OCI-LY1 (cell line): ENCODE measurements at regions not wholly inside any gene's neighbourhood (a gene's known extent, or its start where the extent isn't known, plus 50 kb on each side); places are given as distances from the start of the nearest gene placed in this dataset.

Source experiments
- H2AFZ ChIP-seq: fragments of 200-600 bp; sonication (generic), shearing (Covaris generic); 2 replicates; pipeline ENCODE4 v1.6.0; 2014; ENCODE audit warnings: antibody characterized with exemption, mild to moderate bottlenecking, low read length
- H3F3A ChIP-seq: fragments of 200-600 bp; sonication (generic), shearing (Covaris generic); 2 replicates; pipeline ENCODE4 v1.6.0; 2014; ENCODE audit warnings: mild to moderate bottlenecking, antibody characterized with exemption, low read length, moderate library complexity; ENCODE audit not compliant: insufficient read depth
- H3K27ac ChIP-seq: fragments of 200-600 bp; sonication (generic); 2 replicates; pipeline ENCODE4 v1.5.1; 2014; ENCODE audit warnings: low read length, mixed run types, mild to moderate bottlenecking, low read depth; ENCODE audit not compliant: poor library complexity, severe bottlenecking
- H3K27me3 ChIP-seq: fragments of 200-600 bp; sonication (generic); 2 replicates; pipeline ENCODE4 v1.6.0; 2014; ENCODE audit warnings: antibody characterized with exemption, mild to moderate bottlenecking, low read length, moderate library complexity; ENCODE audit not compliant: insufficient read depth
- H3K36me3 ChIP-seq: fragments of 200-600 bp; sonication (generic); 2 replicates; pipeline ENCODE4 v1.6.1; 2014; ENCODE audit warnings: mild to moderate bottlenecking, antibody characterized with exemption, low read length, moderate library complexity, mixed read lengths; ENCODE audit not compliant: insufficient read depth
- H3K4me1 ChIP-seq: fragments of 200-600 bp; sonication (generic); 2 replicates; pipeline ENCODE4 v1.5.1; 2014; ENCODE audit warnings: mild to moderate bottlenecking, low read length, moderate library complexity; ENCODE audit not compliant: insufficient read depth, severe bottlenecking
- H3K4me2 ChIP-seq: fragments of 200-600 bp; sonication (generic), shearing (Covaris generic); 2 replicates; pipeline ENCODE4 v1.6.1; 2014; ENCODE audit warnings: low read length
- H3K4me3 ChIP-seq: fragments of 200-600 bp; sonication (generic); 2 replicates; pipeline ENCODE4 v1.5.1; 2014; ENCODE audit warnings: low read length, low read depth, mild to moderate bottlenecking, mixed read lengths; ENCODE audit not compliant: poor library complexity, severe bottlenecking
- H3K79me2 ChIP-seq: fragments of 200-600 bp; shearing (Covaris generic); 2 replicates; pipeline ENCODE4 v1.6.1; 2016; ENCODE audit warnings: mixed run types, low read length, mixed read lengths; ENCODE audit not compliant: insufficient read depth
- H3K9ac ChIP-seq: fragments of 200-600 bp; sonication (generic), shearing (Covaris generic); 2 replicates; pipeline ENCODE4 v1.6.1; 2014; ENCODE audit warnings: mild to moderate bottlenecking, low read length, mixed read lengths
- H3K9me2 ChIP-seq: fragments of 200-600 bp; sonication (generic), shearing (Covaris generic); 2 replicates; pipeline ENCODE4 v1.6.1; 2014; ENCODE audit warnings: low read depth, mild to moderate bottlenecking, low read length, mixed read lengths
- H3K9me3 ChIP-seq: fragments of 200-600 bp; shearing (Covaris generic); 2 replicates; pipeline ENCODE4 v1.6.1; 2014; ENCODE audit warnings: low read length, mixed read lengths
- H4K20me1 ChIP-seq: fragments of 200-600 bp; sonication (generic), shearing (Covaris generic); 2 replicates; pipeline ENCODE4 v1.6.0; 2016; ENCODE audit warnings: mild to moderate bottlenecking, low read length; ENCODE audit not compliant: insufficient read depth
- EZH2 ChIP-seq: fragments of 200-600 bp; sonication (generic), shearing (Covaris generic); IDR thresholded peaks from 2 replicates; pipeline ENCODE4 v1.8.0; 2017; ENCODE audit warnings: borderline replicate concordance, mixed run types, mild to moderate bottlenecking, antibody characterized with exemption, low read length, moderate library complexity, mixed read lengths
- TF ChIP-seq, protein P1 (sequence below): fragments of 200-600 bp; sonication (generic), shearing (Covaris generic); IDR thresholded peaks from 2 replicates; pipeline ENCODE4 v1.5.1; 2017; ENCODE audit warnings: mild to moderate bottlenecking, antibody characterized with exemption, low read length, moderate library complexity, mixed read lengths

DNA sequence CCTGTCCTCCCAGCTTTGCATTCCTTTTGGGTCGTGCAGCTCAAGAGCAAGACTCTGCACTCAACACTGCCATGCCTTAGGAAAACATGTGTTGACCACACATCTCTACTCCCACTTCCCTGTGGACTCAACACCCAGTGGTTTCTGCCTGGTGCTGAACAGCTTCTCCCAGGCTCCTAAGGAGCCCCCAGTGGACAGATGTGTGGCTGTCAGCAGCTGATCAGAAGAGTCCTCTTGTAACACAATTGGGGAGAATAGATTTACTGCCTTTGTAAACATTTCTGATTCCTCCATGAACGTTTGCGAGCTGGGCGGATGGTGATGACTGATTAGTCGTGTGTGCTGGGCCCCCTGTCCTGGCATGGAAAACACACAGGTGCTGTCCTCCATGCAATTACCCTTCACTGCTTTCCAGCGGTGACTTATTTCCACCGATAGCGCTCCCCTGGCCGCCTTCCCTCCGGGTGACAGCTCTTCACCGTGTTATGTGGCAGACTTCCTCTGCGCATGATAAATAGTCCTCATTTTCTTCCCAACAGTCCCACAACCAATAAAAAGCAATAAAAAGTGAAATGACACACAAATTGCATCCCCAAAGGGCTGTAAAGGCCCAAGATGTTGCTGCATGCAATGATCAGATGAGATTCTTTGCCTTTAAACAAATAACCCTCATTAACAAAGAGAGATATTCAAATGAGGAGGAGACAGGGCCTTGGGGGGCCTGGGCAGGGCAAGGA lies 249.4 kb upstream of the AJAP1 start:
- no peaks in the 10 kb centered on the region for H3K9me2 ChIP-seq
- no peak overlapping the region for H3K4me3 ChIP-seq
- H2AFZ ChIP-seq = no peak overlapping the region
- H3K79me2 ChIP-seq = no peaks in the 10 kb centered on the region
- no peaks in the 10 kb centered on the region for H3K9me3 ChIP-seq
- no peaks in the 10 kb centered on the region for H3K4me1 ChIP-seq
- no peaks in the 10 kb centered on the region for H3K36me3 ChIP-seq
- H4K20me1 ChIP-seq = no peaks in the 10 kb centered on the region
- H3F3A ChIP-seq = no peaks in the 10 kb centered on the region
- H3K9ac ChIP-seq = no peak overlapping the region
- 0 out of 2 replicates have a peak, but pooled peaks cover 2% of the 10 kb centered on the region for H3K27me3 ChIP-seq
- no peak overlapping the region for H3K4me2 ChIP-seq
- no peak for TF ChIP-seq EZH2
- TF ChIP-seq, protein P1, sequence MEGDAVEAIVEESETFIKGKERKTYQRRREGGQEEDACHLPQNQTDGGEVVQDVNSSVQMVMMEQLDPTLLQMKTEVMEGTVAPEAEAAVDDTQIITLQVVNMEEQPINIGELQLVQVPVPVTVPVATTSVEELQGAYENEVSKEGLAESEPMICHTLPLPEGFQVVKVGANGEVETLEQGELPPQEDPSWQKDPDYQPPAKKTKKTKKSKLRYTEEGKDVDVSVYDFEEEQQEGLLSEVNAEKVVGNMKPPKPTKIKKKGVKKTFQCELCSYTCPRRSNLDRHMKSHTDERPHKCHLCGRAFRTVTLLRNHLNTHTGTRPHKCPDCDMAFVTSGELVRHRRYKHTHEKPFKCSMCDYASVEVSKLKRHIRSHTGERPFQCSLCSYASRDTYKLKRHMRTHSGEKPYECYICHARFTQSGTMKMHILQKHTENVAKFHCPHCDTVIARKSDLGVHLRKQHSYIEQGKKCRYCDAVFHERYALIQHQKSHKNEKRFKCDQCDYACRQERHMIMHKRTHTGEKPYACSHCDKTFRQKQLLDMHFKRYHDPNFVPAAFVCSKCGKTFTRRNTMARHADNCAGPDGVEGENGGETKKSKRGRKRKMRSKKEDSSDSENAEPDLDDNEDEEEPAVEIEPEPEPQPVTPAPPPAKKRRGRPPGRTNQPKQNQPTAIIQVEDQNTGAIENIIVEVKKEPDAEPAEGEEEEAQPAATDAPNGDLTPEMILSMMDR = no peak
- H3K27ac ChIP-seq = no peak overlapping the region

DNA sequence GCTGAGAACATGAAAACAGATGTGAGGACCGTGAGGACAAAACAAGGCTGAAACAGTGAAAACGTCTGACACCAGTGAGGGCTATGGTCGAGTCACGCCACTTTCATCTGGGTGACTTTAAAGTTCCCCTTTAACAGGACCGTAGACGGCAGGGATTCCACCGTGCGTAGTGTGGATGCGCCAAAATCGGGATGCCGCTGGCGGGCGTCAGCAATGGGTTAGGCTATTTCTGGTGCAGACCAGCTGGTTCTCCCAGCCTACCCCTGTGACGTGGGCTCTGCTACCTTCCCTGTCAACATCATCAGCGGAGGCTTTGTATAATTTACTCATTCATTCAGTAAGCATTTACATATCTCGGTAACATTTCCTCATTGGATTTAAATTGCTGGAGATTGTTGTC lies 246.6 kb upstream of the AJAP1 start:
- no peaks in the 10 kb centered on the region for H3F3A ChIP-seq
- H3K9me2 ChIP-seq = no peaks in the 10 kb centered on the region
- no peaks in the 10 kb centered on the region for H3K4me1 ChIP-seq
- H3K4me2 ChIP-seq = no peak overlapping the region
- no peak overlapping the region for H3K27ac ChIP-seq
- H3K79me2 ChIP-seq = no peaks in the 10 kb centered on the region
- H3K9ac ChIP-seq = no peak overlapping the region
- no peak for TF ChIP-seq EZH2
- TF ChIP-seq, protein P1 = no peak
- H4K20me1 ChIP-seq = no peaks in the 10 kb centered on the region
- no peaks in the 10 kb centered on the region for H3K36me3 ChIP-seq
- no peak overlapping the region for H2AFZ ChIP-seq
- H3K27me3 ChIP-seq = no peaks in the 10 kb centered on the region
- no peaks in the 10 kb centered on the region for H3K9me3 ChIP-seq
- no peak overlapping the region for H3K4me3 ChIP-seq

DNA sequence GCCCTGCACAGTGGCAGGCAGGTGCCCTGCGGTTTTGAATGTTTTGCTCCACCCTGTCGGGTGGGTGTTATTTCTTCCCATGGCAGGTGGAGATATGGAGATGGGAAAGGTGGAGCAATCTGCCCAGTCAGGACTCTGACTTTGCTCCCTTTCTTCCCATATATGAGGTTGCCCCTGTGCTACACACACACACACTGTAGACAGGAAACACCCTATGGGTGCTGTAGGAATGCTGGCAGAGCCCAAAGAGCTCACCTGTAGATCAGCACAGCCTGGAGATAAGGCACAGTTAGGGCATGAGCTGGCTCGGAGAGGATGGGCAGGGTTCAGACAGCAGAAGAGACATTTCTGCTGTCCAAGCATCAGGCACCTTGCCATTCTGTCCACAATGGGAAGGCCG lies 246.0 kb upstream of the AJAP1 start:
- Histone ChIP-seq H3K4me3 (no peak overlapping the region), H3K27ac (no peak overlapping the region), H3K36me3 (no peaks in the 10 kb centered on the region), H3K4me2 (no peak overlapping the region), H3K9me2 (no peaks in the 10 kb centered on the region), H2AFZ (no peak overlapping the region), H3K79me2 (no peaks in the 10 kb centered on the region), H3K9ac (no peak overlapping the region), H3K27me3 (no peaks in the 10 kb centered on the region), H3K4me1 (no peaks in the 10 kb centered on the region), H4K20me1 (no peaks in the 10 kb centered on the region), H3F3A (no peaks in the 10 kb centered on the region), H3K9me3 (no peaks in the 10 kb centered on the region)
- TF ChIP-seq EZH2 = no peak
- TF ChIP-seq, protein P1 = no peak
